ENCODE measurements at regions not wholly inside any gene's neighbourhood (a gene's known extent, or its start where the extent isn't known, plus 50 kb on each side); places are given as distances from the start of the nearest gene placed in this dataset.

GRCh38 chrX:38943120-38943519 is 141.9 kb downstream of the MID1IP1 start:
- Histone ChIP-seq H3K27ac (ENCODE audit: control insufficient read depth, insufficient read depth, low read length) (no peak overlapping the region), H3K27me3 (ENCODE audit: control insufficient read depth, extremely low read depth, insufficient read depth, low read length) (no peaks in the 10 kb centered on the region), H2AFZ (ENCODE audit: control insufficient read depth, low read length) (no peak overlapping the region), H4K20me1 (ENCODE audit: control insufficient read depth, extremely low read depth, insufficient read depth, low read length) (no peaks in the 10 kb centered on the region), H3K79me2 (ENCODE audit: control insufficient read depth, insufficient read depth, low read length) (no peaks in the 10 kb centered on the region), H3K4me1 (ENCODE audit: control insufficient read depth, extremely low read depth, insufficient read depth, low read length) (no peaks in the 10 kb centered on the region), H3K9ac (ENCODE audit: control insufficient read depth, extremely low read depth, insufficient read depth, low read length) (no peak overlapping the region), H3K9me3 (ENCODE audit: control insufficient read depth, low read depth, low read length) (no peaks in the 10 kb centered on the region), H3K9me1 (ENCODE audit: control insufficient read depth, extremely low read depth, insufficient read depth, low read length) (no peaks in the 10 kb centered on the region), H3K36me3 (ENCODE audit: control insufficient read depth in 2 of 2, extremely low read depth in 1 of 2, insufficient read depth in 2 of 2, low read length in 2 of 2) (no peaks in the 10 kb centered on the region), H3K4me3 (ENCODE audit: control insufficient read depth in 2 of 3, extremely low read depth in 1 of 3, insufficient read depth in 2 of 3, low read depth in 1 of 3, low read length in 3 of 3) (no peak overlapping the region), H3K4me2 (ENCODE audit: control insufficient read depth, extremely low read depth, insufficient read depth, low read depth, low read length) (no peak overlapping the region)
- TF ChIP-seq EZH2 (IDR thresholded peaks at IDR 0.05; ENCODE audit: low read length) (no peak), CTCF (optimal IDR thresholded peaks at IDR 0.05 in 1 of 3, IDR thresholded peaks at IDR 0.05 in 1 of 3, conservative IDR thresholded peaks at IDR 0.05 in 1 of 3; ENCODE audit: extremely low read depth in 1 of 3, insufficient read depth in 2 of 3, low read length in 3 of 3) (no peak)
- dilution Hi-C loops (cut with MboI; ENCODE audit: extremely low pct_ligation_motif_present, low sequenced_read_pairs): no loop called here
- FAIRE-seq: no peak
- DNase-seq (ENCODE audit: low read depth, low spot score): no peak

- no peaks in the 10 kb centered on the region for H3K27me3 ChIP-seq (ENCODE audit: control insufficient read depth, extremely low read depth, insufficient read depth, low read length)
- H4K20me1 ChIP-seq (ENCODE audit: control insufficient read depth, extremely low read depth, insufficient read depth, low read length): no peaks in the 10 kb centered on the region
- FAIRE-seq: no peak
- no peak overlapping the region for H3K4me3 ChIP-seq (ENCODE audit: control insufficient read depth in 2 of 3, extremely low read depth in 1 of 3, insufficient read depth in 2 of 3, low read depth in 1 of 3, low read length in 3 of 3)
- H3K4me1 ChIP-seq (ENCODE audit: control insufficient read depth, extremely low read depth, insufficient read depth, low read length): no peaks in the 10 kb centered on the region
- TF ChIP-seq EZH2 (IDR thresholded peaks at IDR 0.05; ENCODE audit: low read length): no peak
- no peak for TF ChIP-seq CTCF (optimal IDR thresholded peaks at IDR 0.05 in 1 of 3, IDR thresholded peaks at IDR 0.05 in 1 of 3, conservative IDR thresholded peaks at IDR 0.05 in 1 of 3; ENCODE audit: extremely low read depth in 1 of 3, insufficient read depth in 2 of 3, low read length in 3 of 3)
- no peaks in the 10 kb centered on the region for H3K9me3 ChIP-seq (ENCODE audit: control insufficient read depth, low read depth, low read length)
- dilution Hi-C loops (cut with MboI; ENCODE audit: extremely low pct_ligation_motif_present, low sequenced_read_pairs): no loop called here
- no peak overlapping the region for H3K27ac ChIP-seq (ENCODE audit: control insufficient read depth, insufficient read depth, low read length)
- H2AFZ ChIP-seq (ENCODE audit: control insufficient read depth, low read length): no peak overlapping the region
- no peaks in the 10 kb centered on the region for H3K9me1 ChIP-seq (ENCODE audit: control insufficient read depth, extremely low read depth, insufficient read depth, low read length)
- H3K9ac ChIP-seq (ENCODE audit: control insufficient read depth, extremely low read depth, insufficient read depth, low read length): no peak overlapping the region
- H3K4me2 ChIP-seq (ENCODE audit: control insufficient read depth, extremely low read depth, insufficient read depth, low read depth, low read length): no peak overlapping the region
- no peak for DNase-seq (ENCODE audit: low read depth, low spot score)
- H3K79me2 ChIP-seq (ENCODE audit: control insufficient read depth, insufficient read depth, low read length): no peaks in the 10 kb centered on the region
- H3K36me3 ChIP-seq (ENCODE audit: control insufficient read depth in 2 of 2, extremely low read depth in 1 of 2, insufficient read depth in 2 of 2, low read length in 2 of 2): no peaks in the 10 kb centered on the region
Observed at GRCh38 chrX:38948046-38948445, 146.8 kb downstream of the MID1IP1 start.

Data from keratinocyte (primary cell).